ENCODE measurements at regions not wholly inside any gene's neighbourhood (a gene's known extent, or its start where the extent isn't known, plus 50 kb on each side); places are given as distances from the start of the nearest gene placed in this dataset.

DNA sequence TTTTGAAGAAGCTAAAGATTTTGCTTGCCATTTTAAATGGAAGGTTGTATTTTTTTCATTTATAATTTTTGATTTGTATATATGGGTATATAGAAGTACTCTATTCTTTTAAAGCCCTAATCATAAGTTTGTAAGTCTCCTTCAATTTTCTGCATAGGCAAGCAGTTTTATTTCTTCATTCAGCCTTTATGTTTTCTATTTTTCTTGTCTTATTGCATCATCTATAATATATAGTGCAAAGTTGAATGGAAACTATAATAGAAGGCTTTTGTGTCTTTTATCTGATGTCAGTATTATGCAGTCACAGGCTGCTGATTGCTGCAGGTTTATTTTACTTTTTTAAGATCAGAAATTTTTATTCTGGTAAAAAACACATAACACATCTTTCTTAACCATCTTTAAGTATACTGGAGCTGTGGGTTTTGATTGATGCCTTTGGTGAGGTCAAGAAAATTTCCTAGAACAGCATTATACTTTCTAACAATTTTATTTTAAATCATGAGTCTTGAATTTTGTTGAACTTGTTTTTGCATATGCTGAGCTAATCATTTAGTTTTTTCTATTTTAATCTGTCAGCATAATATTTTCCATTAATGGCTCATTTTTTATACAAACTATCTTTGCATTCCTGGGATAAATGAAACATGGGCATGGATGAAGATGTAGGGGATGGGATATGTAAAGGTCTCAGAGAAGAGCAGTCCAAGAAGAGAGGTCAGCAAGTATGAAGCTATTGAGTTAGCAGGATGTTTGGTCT, 366.7 kb upstream of the MAP3K7 start:
- intact Hi-C loops (cut with micrococcal nuclease; ENCODE audit: unreplicated experiment), result no loop called here
- BruUV-seq (replicated peaks), result no TSS peak
- CTCF ChIA-PET, result no interaction called here

GRCh38 chr6:90952176-90952575, 365.3 kb upstream of the MAP3K7 start:
- H3K9me3 ChIP-seq (ENCODE audit: low read depth, low read length, poor library complexity, severe bottlenecking), result peaks cover 6% of the 10 kb centered on the region
- no peaks in the 10 kb centered on the region for H3K4me1 ChIP-seq (ENCODE audit: insufficient read depth, low read length, poor library complexity, severe bottlenecking)
- H3K4me3 ChIP-seq (ENCODE audit: low read depth, low read length, poor library complexity, severe bottlenecking), result no peak overlapping the region
- BruUV-seq (replicated peaks), result no TSS peak
- ChIA-PET POLR2A (ENCODE audit: low non-redundant PET) (no interaction called here), CTCF (no interaction called here)
- intact Hi-C loops (cut with micrococcal nuclease; ENCODE audit: unreplicated experiment), result no loop called here
- no peak for TF ChIP-seq EZH2 (IDR thresholded peaks at IDR 0.05; ENCODE audit: borderline replicate concordance, low read depth, low read length, poor library complexity, severe bottlenecking)
- DNase-seq (ENCODE audit: low spot score), result no peak
- no peaks in the 10 kb centered on the region for H3K36me3 ChIP-seq (ENCODE audit: insufficient read depth, low read length, poor library complexity, severe bottlenecking)
- no peak overlapping the region for H3K27ac ChIP-seq (ENCODE audit: low read depth, low read length, poor library complexity, severe bottlenecking)
- H3K27me3 ChIP-seq (replicated peaks; ENCODE audit: insufficient read depth, low read depth, low read length, poor library complexity), result no peaks in the 10 kb centered on the region

More for the DNA sequence above, 366.7 kb upstream of the MAP3K7 start:
- no peaks in the 10 kb centered on the region for H3K27me3 ChIP-seq (replicated peaks; ENCODE audit: insufficient read depth, low read depth, low read length, poor library complexity)
- H3K4me1 ChIP-seq (ENCODE audit: insufficient read depth, low read length, poor library complexity, severe bottlenecking), result no peaks in the 10 kb centered on the region
- TF ChIP-seq EZH2 (IDR thresholded peaks at IDR 0.05; ENCODE audit: borderline replicate concordance, low read depth, low read length, poor library complexity, severe bottlenecking), result no peak
- TF ChIP-seq, protein P1, sequence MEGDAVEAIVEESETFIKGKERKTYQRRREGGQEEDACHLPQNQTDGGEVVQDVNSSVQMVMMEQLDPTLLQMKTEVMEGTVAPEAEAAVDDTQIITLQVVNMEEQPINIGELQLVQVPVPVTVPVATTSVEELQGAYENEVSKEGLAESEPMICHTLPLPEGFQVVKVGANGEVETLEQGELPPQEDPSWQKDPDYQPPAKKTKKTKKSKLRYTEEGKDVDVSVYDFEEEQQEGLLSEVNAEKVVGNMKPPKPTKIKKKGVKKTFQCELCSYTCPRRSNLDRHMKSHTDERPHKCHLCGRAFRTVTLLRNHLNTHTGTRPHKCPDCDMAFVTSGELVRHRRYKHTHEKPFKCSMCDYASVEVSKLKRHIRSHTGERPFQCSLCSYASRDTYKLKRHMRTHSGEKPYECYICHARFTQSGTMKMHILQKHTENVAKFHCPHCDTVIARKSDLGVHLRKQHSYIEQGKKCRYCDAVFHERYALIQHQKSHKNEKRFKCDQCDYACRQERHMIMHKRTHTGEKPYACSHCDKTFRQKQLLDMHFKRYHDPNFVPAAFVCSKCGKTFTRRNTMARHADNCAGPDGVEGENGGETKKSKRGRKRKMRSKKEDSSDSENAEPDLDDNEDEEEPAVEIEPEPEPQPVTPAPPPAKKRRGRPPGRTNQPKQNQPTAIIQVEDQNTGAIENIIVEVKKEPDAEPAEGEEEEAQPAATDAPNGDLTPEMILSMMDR (conservative IDR thresholded peaks at IDR 0.05; ENCODE audit: low read depth, low read length), result no peak
- H3K27ac ChIP-seq (ENCODE audit: low read depth, low read length, poor library complexity, severe bottlenecking), result no peak overlapping the region
- POLR2A ChIA-PET (ENCODE audit: low non-redundant PET), result no interaction called here
- no peaks in the 10 kb centered on the region for H3K36me3 ChIP-seq (ENCODE audit: insufficient read depth, low read length, poor library complexity, severe bottlenecking)
- H3K9me3 ChIP-seq (ENCODE audit: low read depth, low read length, poor library complexity, severe bottlenecking), result peaks cover 6% of the 10 kb centered on the region
- DNase-seq (ENCODE audit: low spot score), result no peak
- H3K4me3 ChIP-seq (ENCODE audit: low read depth, low read length, poor library complexity, severe bottlenecking), result no peak overlapping the region

GRCh38 chr6:90948540-90948939, 361.7 kb upstream of the MAP3K7 start:
- Histone ChIP-seq H3K9me3 (ENCODE audit: low read depth, low read length, poor library complexity, severe bottlenecking) (peaks cover 6% of the 10 kb centered on the region), H3K4me1 (ENCODE audit: insufficient read depth, low read length, poor library complexity, severe bottlenecking) (no peaks in the 10 kb centered on the region), H3K4me3 (ENCODE audit: low read depth, low read length, poor library complexity, severe bottlenecking) (no peak overlapping the region), H3K27ac (ENCODE audit: low read depth, low read length, poor library complexity, severe bottlenecking) (no peak overlapping the region), H3K27me3 (replicated peaks; ENCODE audit: insufficient read depth, low read depth, low read length, poor library complexity) (no peaks in the 10 kb centered on the region), H3K36me3 (ENCODE audit: insufficient read depth, low read length, poor library complexity, severe bottlenecking) (no peaks in the 10 kb centered on the region)
- TF ChIP-seq, protein P1 (conservative IDR thresholded peaks at IDR 0.05; ENCODE audit: low read depth, low read length), result no peak
- no peak for TF ChIP-seq EZH2 (IDR thresholded peaks at IDR 0.05; ENCODE audit: borderline replicate concordance, low read depth, low read length, poor library complexity, severe bottlenecking)
- DNase-seq (ENCODE audit: low spot score), result no peak
- ChIA-PET POLR2A (ENCODE audit: low non-redundant PET) (no interaction called here), CTCF (no interaction called here)
- no TSS peak for BruUV-seq (replicated peaks)
- intact Hi-C loops (cut with micrococcal nuclease; ENCODE audit: unreplicated experiment), result loop anchor here (10.0 kb wide), 3 partner anchors 1186 to 1826 kb away; no protein-coding TSS in a partner anchor

All from A673 (cell line).